Activated CD4-positive, alpha-beta T cell treated with anti-CD3 and anti-CD28 coated beads, Interleukin-2, amount 10 ng/mL, durations not matched to agents 7 days and 5 days (primary cell): ENCODE measurements at regions not wholly inside any gene's neighbourhood (a gene's known extent, or its start where the extent isn't known, plus 50 kb on each side); places are given as distances from the start of the nearest gene placed in this dataset.
A peak's percentile ranks its signal among the peaks of the same experiment; 100 is the strongest.

Experiments used
- CTCF ChIA-PET: fragments of 350-600 bp; sonication (Branson Sonifier 250); formaldehyde crosslinking; loops from one replicate; lab custom pipeline; 2021; ENCODE audit warnings: antibody characterized with exemption; lab: Charles Lee
- POLR2A ChIA-PET: fragments of 350-600 bp; sonication (Branson Sonifier 250); formaldehyde crosslinking; loops from one replicate; lab custom pipeline; 2021; ENCODE audit warnings: antibody characterized with exemption; lab: Charles Lee
- DNase-seq: peaks from one replicate; pipeline ENCODE4 v3.0.0-alpha.2; 2020
- H3K27ac Mint-ChIP-seq: one replicate; pipeline ENCODE4 v1.8.0; 2021; ENCODE audit warnings: mild to moderate bottlenecking, moderate library complexity, mixed read lengths
- H3K27me3 Mint-ChIP-seq: one replicate; pipeline ENCODE4 v1.8.0; 2021; ENCODE audit warnings: mixed read lengths
- H3K36me3 Mint-ChIP-seq: one replicate; pipeline ENCODE4 v1.8.0; 2021; ENCODE audit warnings: low read depth, mixed read lengths
- H3K4me1 Mint-ChIP-seq: one replicate; pipeline ENCODE4 v1.8.0; 2021; ENCODE audit warnings: mixed read lengths
- H3K4me3 Mint-ChIP-seq: one replicate; pipeline ENCODE4 v1.8.0; 2021; ENCODE audit warnings: mild to moderate bottlenecking, moderate library complexity, mixed read lengths
- H3K9me3 Mint-ChIP-seq: one replicate; pipeline ENCODE4 v1.8.0; 2021; ENCODE audit warnings: mixed read lengths

GRCh38 chr11:88402784-88403183 is 65.2 kb upstream of the CTSC start:
- CTCF ChIA-PET = interaction anchor here (1.3 to 1.5 kb wide), 2 partner anchors 10 to 26 kb away, joined by 3 to 4 read pairs; no protein-coding TSS in a partner anchor
- peaks cover 55% of the 10 kb centered on the region for H3K4me1 Mint-ChIP-seq
- H3K36me3 Mint-ChIP-seq = peaks cover 14% of the 10 kb centered on the region
- peaks cover 4% of the 10 kb centered on the region for H3K9me3 Mint-ChIP-seq
- no peak overlapping the region for H3K27ac Mint-ChIP-seq
- POLR2A ChIA-PET = no interaction called here
- DNase-seq = no peak
- H3K4me3 Mint-ChIP-seq = no peak overlapping the region
- no peaks in the 10 kb centered on the region for H3K27me3 Mint-ChIP-seq

- DNase-seq = no peak
- peaks cover 52% of the 10 kb centered on the region for H3K4me1 Mint-ChIP-seq
- peaks cover 6% of the 10 kb centered on the region for H3K9me3 Mint-ChIP-seq
- H3K27me3 Mint-ChIP-seq = no peaks in the 10 kb centered on the region
- no peak overlapping the region for H3K4me3 Mint-ChIP-seq
- CTCF ChIA-PET = interaction anchor here (1.3 to 1.5 kb wide), 3 partner anchors 11 to 27 kb away, joined by 3 to 4 read pairs (median 3); no protein-coding TSS in a partner anchor
- POLR2A ChIA-PET = no interaction called here
- peaks cover 13% of the 10 kb centered on the region for H3K36me3 Mint-ChIP-seq
- H3K27ac Mint-ChIP-seq = peak overlapping the region; percentile 3
Observed at GRCh38 chr11:88402192-88402715, 64.7 kb upstream of the CTSC start.

GRCh38 chr11:88398791-88399570 is 61.4 kb upstream of the CTSC start:
- Mint-ChIP-seq H3K9me3 (peaks cover 3% of the 10 kb centered on the region), H3K36me3 (peaks cover 13% of the 10 kb centered on the region), H3K27me3 (no peaks in the 10 kb centered on the region), H3K4me3 (no peak overlapping the region), H3K4me1 (peaks cover 24% of the 10 kb centered on the region), H3K27ac (no peak overlapping the region)
- CTCF ChIA-PET = no interaction called here
- DNase-seq = no peak
- POLR2A ChIA-PET = no interaction called here

GRCh38 chr11:88398372-88398771 is 60.8 kb upstream of the CTSC start:
- H3K36me3 Mint-ChIP-seq = peaks cover 13% of the 10 kb centered on the region
- no peak overlapping the region for H3K4me3 Mint-ChIP-seq
- peaks cover 3% of the 10 kb centered on the region for H3K9me3 Mint-ChIP-seq
- CTCF ChIA-PET = interaction anchor here (1.5 kb wide), 1 partner anchor 15 kb away, joined by 3 read pairs; no protein-coding TSS in a partner anchor
- POLR2A ChIA-PET = no interaction called here
- DNase-seq = no peak
- H3K27me3 Mint-ChIP-seq = no peaks in the 10 kb centered on the region
- no peak overlapping the region for H3K27ac Mint-ChIP-seq
- H3K4me1 Mint-ChIP-seq = peaks cover 22% of the 10 kb centered on the region

- H3K9me3 Mint-ChIP-seq = peaks cover 7% of the 10 kb centered on the region
Observed at GRCh38 chr11:88390254-88390653, 52.7 kb upstream of the CTSC start.

GRCh38 chr11:88387957-88388356 is 50.4 kb upstream of the CTSC start:
- Mint-ChIP-seq H3K27me3 (no peaks in the 10 kb centered on the region), H3K27ac (no peak overlapping the region), H3K4me1 (peaks cover 9% of the 10 kb centered on the region), H3K9me3 (peaks cover 7% of the 10 kb centered on the region), H3K4me3 (no peak overlapping the region), H3K36me3 (peaks cover 8% of the 10 kb centered on the region)
- POLR2A ChIA-PET = no interaction called here
- no peak for DNase-seq
- CTCF ChIA-PET = interaction anchor here (1.1 kb wide), 1 partner anchor 186 kb away, joined by 4 read pairs; no protein-coding TSS in a partner anchor

More at GRCh38 chr11:88390254-88390653, 52.7 kb upstream of the CTSC start:
- peaks cover 8% of the 10 kb centered on the region for H3K36me3 Mint-ChIP-seq
- H3K4me1 Mint-ChIP-seq = no peaks in the 10 kb centered on the region
- H3K4me3 Mint-ChIP-seq = no peak overlapping the region
- H3K27me3 Mint-ChIP-seq = no peaks in the 10 kb centered on the region
- CTCF ChIA-PET = interaction anchor here (1.2 to 1.5 kb wide), 2 partner anchors 10 to 22 kb away, joined by 3 to 4 read pairs; no protein-coding TSS in a partner anchor
- DNase-seq = no peak
- H3K27ac Mint-ChIP-seq = no peak overlapping the region
- POLR2A ChIA-PET = interaction anchor here (1.2 kb wide), 1 partner anchor 32 kb away, joined by 4 read pairs; no protein-coding TSS in a partner anchor
